ENCODE measurements at regions not wholly inside any gene's neighbourhood (a gene's known extent, or its start where the extent isn't known, plus 50 kb on each side); places are given as distances from the start of the nearest gene placed in this dataset.

DNA sequence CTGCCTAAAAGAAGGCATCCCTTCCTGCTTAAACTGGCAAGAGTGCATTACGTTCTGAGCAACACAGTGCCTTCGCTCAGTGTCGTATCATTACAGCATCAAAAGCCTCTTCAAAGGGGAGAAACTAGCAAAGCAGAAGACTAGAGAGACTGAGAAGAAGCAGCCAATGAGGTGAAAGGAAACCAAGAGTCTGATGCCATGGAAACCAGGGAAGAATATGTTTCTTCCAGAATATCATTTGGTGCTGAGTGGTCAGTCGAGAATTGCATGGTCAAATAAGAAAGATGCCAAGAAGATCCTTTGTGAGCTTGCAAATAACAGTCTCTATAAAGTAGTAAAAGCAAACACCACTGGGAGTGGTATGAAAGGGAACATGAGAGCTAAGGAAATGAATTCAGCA, 312.1 kb upstream of the CHST9 start:
- TF ChIP-seq, protein P1, sequence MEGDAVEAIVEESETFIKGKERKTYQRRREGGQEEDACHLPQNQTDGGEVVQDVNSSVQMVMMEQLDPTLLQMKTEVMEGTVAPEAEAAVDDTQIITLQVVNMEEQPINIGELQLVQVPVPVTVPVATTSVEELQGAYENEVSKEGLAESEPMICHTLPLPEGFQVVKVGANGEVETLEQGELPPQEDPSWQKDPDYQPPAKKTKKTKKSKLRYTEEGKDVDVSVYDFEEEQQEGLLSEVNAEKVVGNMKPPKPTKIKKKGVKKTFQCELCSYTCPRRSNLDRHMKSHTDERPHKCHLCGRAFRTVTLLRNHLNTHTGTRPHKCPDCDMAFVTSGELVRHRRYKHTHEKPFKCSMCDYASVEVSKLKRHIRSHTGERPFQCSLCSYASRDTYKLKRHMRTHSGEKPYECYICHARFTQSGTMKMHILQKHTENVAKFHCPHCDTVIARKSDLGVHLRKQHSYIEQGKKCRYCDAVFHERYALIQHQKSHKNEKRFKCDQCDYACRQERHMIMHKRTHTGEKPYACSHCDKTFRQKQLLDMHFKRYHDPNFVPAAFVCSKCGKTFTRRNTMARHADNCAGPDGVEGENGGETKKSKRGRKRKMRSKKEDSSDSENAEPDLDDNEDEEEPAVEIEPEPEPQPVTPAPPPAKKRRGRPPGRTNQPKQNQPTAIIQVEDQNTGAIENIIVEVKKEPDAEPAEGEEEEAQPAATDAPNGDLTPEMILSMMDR (IDR thresholded peaks at IDR 0.05) = no peak
- TF ChIP-seq POLR2AphosphoS5 (IDR thresholded peaks at IDR 0.05; ENCODE audit: low read depth, low read length) (no peak), TCF7L2 (IDR thresholded peaks at IDR 0.05; ENCODE audit: low read depth, low read length) (no peak)
- TF ChIP-seq, protein P2, sequence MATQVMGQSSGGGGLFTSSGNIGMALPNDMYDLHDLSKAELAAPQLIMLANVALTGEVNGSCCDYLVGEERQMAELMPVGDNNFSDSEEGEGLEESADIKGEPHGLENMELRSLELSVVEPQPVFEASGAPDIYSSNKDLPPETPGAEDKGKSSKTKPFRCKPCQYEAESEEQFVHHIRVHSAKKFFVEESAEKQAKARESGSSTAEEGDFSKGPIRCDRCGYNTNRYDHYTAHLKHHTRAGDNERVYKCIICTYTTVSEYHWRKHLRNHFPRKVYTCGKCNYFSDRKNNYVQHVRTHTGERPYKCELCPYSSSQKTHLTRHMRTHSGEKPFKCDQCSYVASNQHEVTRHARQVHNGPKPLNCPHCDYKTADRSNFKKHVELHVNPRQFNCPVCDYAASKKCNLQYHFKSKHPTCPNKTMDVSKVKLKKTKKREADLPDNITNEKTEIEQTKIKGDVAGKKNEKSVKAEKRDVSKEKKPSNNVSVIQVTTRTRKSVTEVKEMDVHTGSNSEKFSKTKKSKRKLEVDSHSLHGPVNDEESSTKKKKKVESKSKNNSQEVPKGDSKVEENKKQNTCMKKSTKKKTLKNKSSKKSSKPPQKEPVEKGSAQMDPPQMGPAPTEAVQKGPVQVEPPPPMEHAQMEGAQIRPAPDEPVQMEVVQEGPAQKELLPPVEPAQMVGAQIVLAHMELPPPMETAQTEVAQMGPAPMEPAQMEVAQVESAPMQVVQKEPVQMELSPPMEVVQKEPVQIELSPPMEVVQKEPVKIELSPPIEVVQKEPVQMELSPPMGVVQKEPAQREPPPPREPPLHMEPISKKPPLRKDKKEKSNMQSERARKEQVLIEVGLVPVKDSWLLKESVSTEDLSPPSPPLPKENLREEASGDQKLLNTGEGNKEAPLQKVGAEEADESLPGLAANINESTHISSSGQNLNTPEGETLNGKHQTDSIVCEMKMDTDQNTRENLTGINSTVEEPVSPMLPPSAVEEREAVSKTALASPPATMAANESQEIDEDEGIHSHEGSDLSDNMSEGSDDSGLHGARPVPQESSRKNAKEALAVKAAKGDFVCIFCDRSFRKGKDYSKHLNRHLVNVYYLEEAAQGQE (IDR thresholded peaks at IDR 0.05; ENCODE audit: insufficient read depth in 1 of 2, low read depth in 2 of 2, low read length in 1 of 2) = no peak

Data from Panc1 (cell line).